Tibial nerve (tissue), 4 donors: ENCODE measurements at regions not wholly inside any gene's neighbourhood (a gene's known extent, or its start where the extent isn't known, plus 50 kb on each side); places are given as distances from the start of the nearest gene placed in this dataset.

ENCODE experiments used
- DNase-seq, 2 donors: peaks; one replicate each; pipeline ENCODE4 v3.0.0-alpha.2; 2019; ENCODE audit warnings: low spot score in 2 of 2
- H3K27ac ChIP-seq, 4 donors: fragments of 200-600 bp; sonication (generic) in 3 of 4; one replicate each; pipeline ENCODE4 v1.5.1; 2017 to 2019; ENCODE audit warnings: mild to moderate bottlenecking in 1 of 4
- H3K27me3 ChIP-seq, 2 donors: fragments of 200-600 bp; sonication (generic) in 1 of 2; one replicate each; pipeline versions ENCODE4 v1.5.1 to v1.6.0; 2017 to 2019
- H3K36me3 ChIP-seq, 3 donors: fragments of 200-600 bp; sonication (generic); one replicate each; pipeline ENCODE4 v1.5.1; 2018 to 2019
- H3K4me1 ChIP-seq, 4 donors: fragments of 200-600 bp; sonication (generic) in 3 of 4; one replicate each; pipeline ENCODE4 v1.5.1; 2017 to 2019
- H3K4me3 ChIP-seq, 4 donors: fragments of 200-600 bp; sonication (generic) in 3 of 4; one replicate each; pipeline ENCODE4 v1.5.1; 2017 to 2019; ENCODE audit warnings: mild to moderate bottlenecking in 1 of 4, moderate library complexity in 1 of 4
- H3K9me3 ChIP-seq, 4 donors: fragments of 200-600 bp; sonication (generic) in 3 of 4; one replicate each; pipeline ENCODE4 v1.5.1; 2017 to 2019
- EP300 ChIP-seq, 2 donors: sonication (generic); formaldehyde crosslinking; IDR thresholded peaks; one replicate each; pipeline ENCODE4 v1.6.1; 2017; ENCODE audit warnings: antibody characterized with exemption in 2 of 2, mild to moderate bottlenecking in 1 of 2
- POLR2A ChIP-seq, 2 donors: fragments of 450-650 bp; IDR thresholded peaks; one replicate each; pipeline ENCODE4 v1.6.1; 2017; ENCODE audit warnings: antibody characterized with exemption in 2 of 2, mild to moderate bottlenecking in 2 of 2, moderate library complexity in 2 of 2
- WGBS, 2 donors: methylation state at CpG; one replicate each; pipeline ENCODE4 v1.1.5; 2018; 5-methylcytosine and 5-hydroxymethylcytosine counted together
- TF ChIP-seq, protein P1 (sequence below), 5 experiments: fragments of 200-600 bp in 3 of 5; fragments of 450-650 bp in 2 of 5; sonication (generic) in 3 of 5; IDR thresholded peaks; one replicate each; pipeline ENCODE4 v1.5.1; 2016 to 2019; ENCODE audit warnings: antibody characterized with exemption in 5 of 5, mild to moderate bottlenecking in 3 of 5, moderate library complexity in 2 of 5

DNA sequence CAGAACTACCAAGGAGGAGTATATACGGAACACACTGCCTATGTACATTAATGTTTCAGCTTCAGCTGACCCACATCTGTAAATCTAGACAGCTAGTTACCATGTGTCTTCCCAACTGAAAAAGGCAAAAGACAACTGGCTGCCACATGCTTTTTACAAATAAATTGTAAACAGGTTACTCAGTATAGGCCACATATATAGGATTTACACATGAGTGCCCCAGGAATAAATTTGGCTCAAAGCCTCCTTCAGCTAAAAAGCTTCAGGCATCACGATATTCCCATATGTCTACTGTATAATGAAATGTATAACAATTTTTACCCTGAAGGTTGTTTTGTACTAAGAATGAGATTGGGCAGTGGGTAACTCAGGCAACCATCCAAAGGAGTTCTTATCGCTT lies 175.9 kb upstream of the BMP4 start:
- Histone ChIP-seq H3K27me3 (no peaks in the 10 kb centered on the region), H3K27ac (no peak overlapping the region), H3K4me1 (no peaks in the 10 kb centered on the region), H3K36me3 (no peaks in the 10 kb centered on the region), H3K4me3 (no peak overlapping the region), H3K9me3 (no peaks in the 10 kb centered on the region)
- TF ChIP-seq, protein P1, sequence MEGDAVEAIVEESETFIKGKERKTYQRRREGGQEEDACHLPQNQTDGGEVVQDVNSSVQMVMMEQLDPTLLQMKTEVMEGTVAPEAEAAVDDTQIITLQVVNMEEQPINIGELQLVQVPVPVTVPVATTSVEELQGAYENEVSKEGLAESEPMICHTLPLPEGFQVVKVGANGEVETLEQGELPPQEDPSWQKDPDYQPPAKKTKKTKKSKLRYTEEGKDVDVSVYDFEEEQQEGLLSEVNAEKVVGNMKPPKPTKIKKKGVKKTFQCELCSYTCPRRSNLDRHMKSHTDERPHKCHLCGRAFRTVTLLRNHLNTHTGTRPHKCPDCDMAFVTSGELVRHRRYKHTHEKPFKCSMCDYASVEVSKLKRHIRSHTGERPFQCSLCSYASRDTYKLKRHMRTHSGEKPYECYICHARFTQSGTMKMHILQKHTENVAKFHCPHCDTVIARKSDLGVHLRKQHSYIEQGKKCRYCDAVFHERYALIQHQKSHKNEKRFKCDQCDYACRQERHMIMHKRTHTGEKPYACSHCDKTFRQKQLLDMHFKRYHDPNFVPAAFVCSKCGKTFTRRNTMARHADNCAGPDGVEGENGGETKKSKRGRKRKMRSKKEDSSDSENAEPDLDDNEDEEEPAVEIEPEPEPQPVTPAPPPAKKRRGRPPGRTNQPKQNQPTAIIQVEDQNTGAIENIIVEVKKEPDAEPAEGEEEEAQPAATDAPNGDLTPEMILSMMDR (IDR thresholded peaks at IDR 0.05), result no peak
- 90 to 92% methylated on average over 3 of the region's 3 CpGs for WGBS, 2 donors
- no peak for DNase-seq

DNA sequence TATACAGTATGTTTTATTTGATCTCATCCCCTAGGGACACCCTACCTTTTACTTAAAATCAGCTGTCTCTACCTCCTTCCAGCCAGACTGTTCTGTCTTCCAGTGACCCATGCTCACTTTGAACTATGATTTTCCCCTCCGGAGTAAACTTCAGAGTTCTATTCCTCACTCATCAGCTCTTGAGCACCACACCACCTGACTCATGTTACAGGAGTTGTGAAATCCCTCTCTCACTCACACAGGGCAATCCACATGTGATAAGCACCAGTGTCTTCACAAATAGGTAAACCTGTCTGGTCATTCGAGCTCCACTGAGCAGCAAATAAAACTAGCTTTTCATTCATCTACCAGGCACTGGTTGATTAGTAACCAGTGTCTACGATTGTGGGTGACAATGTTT lies 177.3 kb upstream of the BMP4 start:
- WGBS, 2 donors, result 84 to 88% methylated on average over 3 of the region's 3 CpGs

DNA sequence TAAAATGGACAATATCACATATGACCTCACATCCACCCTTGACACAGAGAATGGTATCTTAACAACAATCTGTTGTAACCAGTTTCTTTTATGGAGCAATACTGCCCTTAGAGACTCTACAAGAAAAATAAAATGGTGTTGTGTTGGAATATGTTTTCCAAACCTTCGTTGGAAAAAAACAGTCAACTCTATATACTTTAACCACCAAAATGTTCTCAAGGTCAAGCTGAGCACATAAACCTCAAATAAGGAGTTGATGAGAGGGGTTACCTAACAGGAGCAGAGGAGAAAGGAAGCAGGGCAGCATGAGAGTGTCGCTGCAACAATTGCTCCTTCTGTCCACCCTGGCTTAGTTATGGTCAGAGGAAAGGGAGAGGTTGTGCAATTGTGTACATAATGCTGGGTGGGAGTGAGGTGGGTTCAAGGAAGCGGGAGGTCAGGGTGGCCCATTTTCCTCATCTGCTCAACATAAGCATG lies 179.2 kb upstream of the BMP4 start:
- no peaks in the 10 kb centered on the region for H3K4me1 ChIP-seq
- no peak overlapping the region for H3K27ac ChIP-seq
- H3K9me3 ChIP-seq, result no peaks in the 10 kb centered on the region
- no peaks in the 10 kb centered on the region for H3K36me3 ChIP-seq
- H3K27me3 ChIP-seq, result no peaks in the 10 kb centered on the region
- DNase-seq, result no peak
- TF ChIP-seq EP300 (IDR thresholded peaks at IDR 0.05) (no peak), POLR2A (IDR thresholded peaks at IDR 0.05) (no peak)
- TF ChIP-seq, protein P1 (IDR thresholded peaks at IDR 0.05), result no peak
- no peak overlapping the region for H3K4me3 ChIP-seq
- 73 to 78% methylated on average over 3 of the region's 3 CpGs for WGBS, 2 donors

More for the DNA sequence above, 177.3 kb upstream of the BMP4 start:
- Histone ChIP-seq H3K9me3 (no peaks in the 10 kb centered on the region), H3K4me3 (no peak overlapping the region), H3K36me3 (no peaks in the 10 kb centered on the region), H3K27ac (no peak overlapping the region), H3K4me1 (no peaks in the 10 kb centered on the region), H3K27me3 (no peaks in the 10 kb centered on the region)
- no peak for DNase-seq
- no peak for TF ChIP-seq POLR2A (IDR thresholded peaks at IDR 0.05)
- no peak for TF ChIP-seq EP300 (IDR thresholded peaks at IDR 0.05)
- TF ChIP-seq, protein P1 (IDR thresholded peaks at IDR 0.05), result no peak

DNA sequence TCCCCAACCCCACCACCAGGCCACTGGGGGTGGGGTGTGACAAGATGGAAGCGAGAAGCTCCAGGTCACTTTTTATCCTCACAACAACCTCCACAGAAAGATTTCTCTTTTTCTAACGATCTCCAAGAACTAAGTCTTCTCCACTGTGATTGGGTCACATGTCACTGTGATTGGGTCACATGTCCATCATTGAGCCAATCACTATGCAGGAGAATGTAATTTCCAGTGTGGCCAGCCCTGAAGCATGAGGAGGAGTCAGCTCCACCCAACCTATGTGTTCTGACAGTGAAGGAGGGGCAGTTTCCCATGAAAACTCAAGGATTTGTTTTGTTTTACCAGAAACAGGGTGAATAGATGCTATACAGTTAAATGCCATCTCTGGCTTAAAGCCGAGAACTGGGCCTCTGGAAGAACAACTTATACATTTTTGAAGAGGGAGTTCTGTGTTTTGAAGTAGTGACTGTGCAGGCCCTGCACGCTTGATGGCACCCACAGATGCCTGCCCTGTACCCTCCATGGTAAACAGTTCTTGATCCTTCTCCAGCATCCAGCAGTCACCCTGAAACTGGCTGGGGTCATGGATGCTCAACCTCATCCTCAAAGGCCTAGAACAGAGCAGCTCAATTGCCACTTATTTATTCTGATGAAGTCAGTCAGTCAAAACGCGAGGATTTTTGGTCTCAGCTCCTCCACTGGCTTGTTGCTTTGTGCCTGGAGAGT lies 180.4 kb upstream of the BMP4 start:
- Histone ChIP-seq H3K4me1 (no peaks in the 10 kb centered on the region), H3K4me3 (no peak overlapping the region), H3K9me3 (no peaks in the 10 kb centered on the region), H3K36me3 (no peaks in the 10 kb centered on the region), H3K27ac (no peak overlapping the region), H3K27me3 (no peaks in the 10 kb centered on the region)
- no peak for DNase-seq
- 68 to 69% methylated on average over 6 of the region's 6 CpGs for WGBS, 2 donors
- TF ChIP-seq, protein P1 (IDR thresholded peaks at IDR 0.05), result no peak
- TF ChIP-seq POLR2A (IDR thresholded peaks at IDR 0.05) (no peak), EP300 (IDR thresholded peaks at IDR 0.05) (no peak)

DNA sequence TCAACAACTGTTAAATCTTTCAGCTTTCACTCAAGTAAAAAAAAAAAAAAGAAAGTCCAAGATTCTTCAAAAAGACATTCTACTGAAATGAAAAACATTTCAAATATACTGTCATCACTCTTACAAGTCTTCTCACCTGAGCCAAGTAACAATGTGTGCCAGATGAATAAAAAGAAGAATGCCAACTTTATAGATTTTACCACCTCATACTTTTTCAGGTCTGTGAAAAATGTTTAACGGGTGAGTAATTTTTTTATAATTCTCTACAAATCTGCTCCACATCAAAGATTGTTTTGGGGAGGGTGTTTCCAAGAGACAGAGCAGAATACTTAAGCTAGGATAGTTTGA lies 181.0 kb upstream of the BMP4 start:
- Histone ChIP-seq H3K27me3 (no peaks in the 10 kb centered on the region), H3K4me1 (no peaks in the 10 kb centered on the region), H3K27ac (no peak overlapping the region), H3K36me3 (no peaks in the 10 kb centered on the region), H3K9me3 (no peaks in the 10 kb centered on the region), H3K4me3 (no peak overlapping the region)
- WGBS, 2 donors, result 82 to 84% methylated on average over 1 of the region's 1 CpG
- TF ChIP-seq, protein P1 (IDR thresholded peaks at IDR 0.05), result no peak
- TF ChIP-seq POLR2A (IDR thresholded peaks at IDR 0.05), result no peak
- no peak for TF ChIP-seq EP300 (IDR thresholded peaks at IDR 0.05)
- DNase-seq, result no peak
